ENCODE measurements at regions not wholly inside any gene's neighbourhood (a gene's known extent, or its start where the extent isn't known, plus 50 kb on each side); places are given as distances from the start of the nearest gene placed in this dataset.

GRCh38 chr2:189267925-189268579, 88.5 kb upstream of the COL5A2 start:
- peaks cover 0 to 4% (median 0%) of the 10 kb centered on the region in 3 donors for H3K9me3 ChIP-seq (ENCODE audit: control extremely low read depth in 1 of 3, control insufficient read depth in 2 of 3, insufficient read depth in 1 of 3, low read length in 2 of 3)
- no peaks in the 10 kb centered on the region for H3K27me3 ChIP-seq (replicated peaks in 1 of 4; ENCODE audit: control extremely low read depth in 1 of 4, control insufficient read depth in 3 of 4, insufficient read depth in 4 of 4, low read length in 3 of 4)
- no peaks in the 10 kb centered on the region for H3K4me1 Mint-ChIP-seq
- no peak overlapping the region for H3K9ac ChIP-seq (ENCODE audit: low read length)
- DNase-seq (no peak), ATAC-seq (ENCODE audit: low read depth) (no peak)
- no peaks in the 10 kb centered on the region for H3K4me1 ChIP-seq (ENCODE audit: control insufficient read depth in 2 of 2, insufficient read depth in 2 of 2, low read length in 2 of 2)
- H3K4me3 Mint-ChIP-seq, result no peak overlapping the region
- intact Hi-C loops (cut with micrococcal nuclease), result no loop called here
- POLR2A ChIA-PET, result no interaction called here
- H3K27ac Mint-ChIP-seq, result no peak overlapping the region
- no peaks in the 10 kb centered on the region for H3K79me2 ChIP-seq (ENCODE audit: control insufficient read depth, insufficient read depth, low read length)
- peaks cover 4% of the 10 kb centered on the region for H3K9me3 Mint-ChIP-seq (ENCODE audit: insufficient read depth)
- no peaks in the 10 kb centered on the region for H4K20me1 ChIP-seq (ENCODE audit: control insufficient read depth, insufficient read depth, low read length, poor library complexity, severe bottlenecking)
- CTCF ChIA-PET, result no interaction called here
- no peak overlapping the region for H2AFZ ChIP-seq (ENCODE audit: insufficient read depth, low read depth, low read length, poor library complexity, severe bottlenecking)
- TF ChIP-seq EZH2 (IDR thresholded peaks at IDR 0.05; ENCODE audit: borderline replicate concordance, insufficient read depth, low read depth, low read length, poor library complexity, severe bottlenecking) (no peak), CTCF (IDR thresholded peaks at IDR 0.05) (no peak)
- no peak overlapping the region for H3K4me2 ChIP-seq (replicated peaks; ENCODE audit: low read depth, low read length, poor library complexity, severe bottlenecking)
- H3K4me3 ChIP-seq (ENCODE audit: control extremely low read depth in 1 of 5, extremely low read depth in 1 of 5, insufficient read depth in 1 of 5, low read depth in 2 of 5, low read length in 4 of 5), result no peak overlapping the region
- H3K27me3 Mint-ChIP-seq, result no peaks in the 10 kb centered on the region
- H3K36me3 ChIP-seq (replicated peaks in 1 of 2; ENCODE audit: control extremely low read depth in 1 of 2, control insufficient read depth in 1 of 2, extremely low read depth in 1 of 2, insufficient read depth in 2 of 2, low read length in 1 of 2), result no peaks in the 10 kb centered on the region
- no peak overlapping the region for H3K27ac ChIP-seq (ENCODE audit: low read length in 2 of 2)

GRCh38 chr2:189268763-189269162, 89.2 kb upstream of the COL5A2 start:
- no peaks in the 10 kb centered on the region for H3K4me1 Mint-ChIP-seq
- Histone ChIP-seq H3K27me3 (replicated peaks in 1 of 4; ENCODE audit: control extremely low read depth in 1 of 4, control insufficient read depth in 3 of 4, insufficient read depth in 4 of 4, low read length in 3 of 4) (no peaks in the 10 kb centered on the region), H3K36me3 (replicated peaks in 1 of 2; ENCODE audit: control extremely low read depth in 1 of 2, control insufficient read depth in 1 of 2, extremely low read depth in 1 of 2, insufficient read depth in 2 of 2, low read length in 1 of 2) (no peaks in the 10 kb centered on the region), H3K4me2 (replicated peaks; ENCODE audit: low read depth, low read length, poor library complexity, severe bottlenecking) (no peak overlapping the region), H3K9me3 (ENCODE audit: control extremely low read depth in 1 of 3, control insufficient read depth in 2 of 3, insufficient read depth in 1 of 3, low read length in 2 of 3) (peaks cover 0 to 4% (median 0%) of the 10 kb centered on the region in 3 donors), H2AFZ (ENCODE audit: insufficient read depth, low read depth, low read length, poor library complexity, severe bottlenecking) (no peak overlapping the region), H3K4me3 (ENCODE audit: control extremely low read depth in 1 of 5, extremely low read depth in 1 of 5, insufficient read depth in 1 of 5, low read depth in 2 of 5, low read length in 4 of 5) (no peak overlapping the region), H3K4me1 (ENCODE audit: control insufficient read depth in 2 of 2, insufficient read depth in 2 of 2, low read length in 2 of 2) (no peaks in the 10 kb centered on the region), H4K20me1 (ENCODE audit: control insufficient read depth, insufficient read depth, low read length, poor library complexity, severe bottlenecking) (no peaks in the 10 kb centered on the region), H3K9ac (ENCODE audit: low read length) (no peak overlapping the region), H3K79me2 (ENCODE audit: control insufficient read depth, insufficient read depth, low read length) (no peaks in the 10 kb centered on the region), H3K27ac (ENCODE audit: low read length in 2 of 2) (no peak overlapping the region)
- WGBS (ENCODE audit: insufficient coverage), result no CpG with 5 or more reads among the region's 2 CpGs
- CTCF ChIA-PET, result no interaction called here
- H3K27me3 Mint-ChIP-seq, result no peaks in the 10 kb centered on the region
- H3K9me3 Mint-ChIP-seq (ENCODE audit: insufficient read depth), result peaks cover 4% of the 10 kb centered on the region
- no peak overlapping the region for H3K27ac Mint-ChIP-seq
- ATAC-seq (ENCODE audit: low read depth), result no peak
- POLR2A ChIA-PET, result no interaction called here
- DNase-seq, result no peak
- no peak overlapping the region for H3K4me3 Mint-ChIP-seq
- intact Hi-C loops (cut with micrococcal nuclease), result no loop called here
- TF ChIP-seq CTCF (IDR thresholded peaks at IDR 0.05) (no peak), EZH2 (IDR thresholded peaks at IDR 0.05; ENCODE audit: borderline replicate concordance, insufficient read depth, low read depth, low read length, poor library complexity, severe bottlenecking) (no peak)
